GM13977 (cell line): ENCODE measurements at regions not wholly inside any gene's neighbourhood (a gene's known extent, or its start where the extent isn't known, plus 50 kb on each side); places are given as distances from the start of the nearest gene placed in this dataset.
"Not testable (repeated sequence)": the region's sequence is repeated elsewhere in the genome, so short reads cannot be mapped to it uniquely, and the experiment has no call there.

Experiments
- DNase-seq: peaks from one replicate; pipeline ENCODE4 v3.0.0; 2012; ENCODE audit warnings: low spot score
- CTCF ChIP-seq: IDR thresholded peaks from 2 replicates; pipeline ENCODE4 v1.5.1; 2012; ENCODE audit warnings: mild to moderate bottlenecking, control low read depth; ENCODE audit not compliant: insufficient read depth; ENCODE audit errors: extremely low read depth, missing control alignments
- in situ Hi-C: fragments of 300-500 bp; cut with MboI; formaldehyde crosslinking; loops from one replicate; pipeline ENCODE4 v1.12.0; 2022; ENCODE audit warnings: low sequenced_read_pairs, low pct_unique_long_range_greater_than_20kb, mixed read lengths, inconsistent platforms; ENCODE audit not compliant: unreplicated experiment

DNA sequence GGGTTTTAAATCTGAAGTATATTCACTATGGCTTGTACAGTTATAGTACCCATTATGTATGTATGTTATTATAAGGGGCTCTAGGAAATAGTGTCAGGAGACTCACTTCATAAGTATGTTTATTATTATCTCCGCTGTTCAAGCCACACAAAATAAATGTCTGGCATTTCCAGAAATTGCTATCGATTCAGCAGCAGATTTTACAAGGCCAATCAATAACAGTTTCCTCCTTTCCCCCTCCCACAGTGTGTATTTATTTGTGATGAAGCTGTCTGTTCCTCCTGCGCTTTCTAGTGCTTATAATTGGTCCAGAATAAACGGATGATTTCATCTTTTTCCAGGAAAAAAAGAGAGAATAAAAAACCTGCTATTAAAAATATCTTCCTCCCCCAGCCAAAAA, 134.2 kb upstream of the LPP start:
- in situ Hi-C loops, result no loop called here
- no peak for TF ChIP-seq CTCF

GRCh38 chr3:188021041-188021440, 132.9 kb upstream of the LPP start:
- TF ChIP-seq CTCF, result no peak
- in situ Hi-C loops, result no loop called here
- no peak for DNase-seq

More for the DNA sequence above, 134.2 kb upstream of the LPP start:
- DNase-seq, result no peak

- TF ChIP-seq CTCF, result no peak
- in situ Hi-C loops, result no loop called here
- no peak for DNase-seq
Measured at GRCh38 chr3:188021502-188022040, 132.4 kb upstream of the LPP start.

GRCh38 chr3:188022902-188023301, 131.1 kb upstream of the LPP start:
- DNase-seq, in situ Hi-C loops: not testable (repeated sequence)

GRCh38 chr3:188025555-188025954, 128.4 kb upstream of the LPP start:
- in situ Hi-C loops, result no loop called here
- DNase-seq, result no peak
- no peak for TF ChIP-seq CTCF

- no peak for DNase-seq
Measured at GRCh38 chr3:188026191-188026968, 127.6 kb upstream of the LPP start.

More at GRCh38 chr3:188026191-188026968, 127.6 kb upstream of the LPP start:
- in situ Hi-C loops, result no loop called here
- no peak for TF ChIP-seq CTCF
